ENCODE measurements at regions not wholly inside any gene's neighbourhood (a gene's known extent, or its start where the extent isn't known, plus 50 kb on each side); places are given as distances from the start of the nearest gene placed in this dataset.
"Not testable (repeated sequence)": the region's sequence is repeated elsewhere in the genome, so short reads cannot be mapped to it uniquely, and the experiment has no call there.

GRCh38 chr12:116361414-116362223 lies 84.1 kb upstream of the MED13L start:
- no peak for DNase-seq

DNA sequence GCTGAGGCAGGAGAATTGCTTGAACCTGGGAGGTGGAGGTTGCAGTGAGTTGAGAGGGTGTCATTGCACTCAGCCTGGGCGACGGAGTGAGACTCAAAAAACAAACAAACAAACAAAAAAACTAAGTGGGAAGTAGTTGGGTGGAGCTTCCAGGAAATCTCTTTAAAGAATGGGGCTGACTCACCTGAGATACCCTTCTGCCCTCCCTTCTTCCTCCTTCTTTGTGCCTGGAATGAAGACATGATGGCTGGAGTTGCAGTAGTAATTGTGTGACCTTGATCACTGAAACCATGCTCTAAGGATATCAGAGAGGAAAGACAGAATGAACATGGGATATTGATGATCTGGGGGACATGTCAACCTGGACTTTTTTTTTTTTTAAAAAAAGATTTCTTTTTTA lies 87.6 kb upstream of the MED13L start:
- DNase-seq: no peak

DNA sequence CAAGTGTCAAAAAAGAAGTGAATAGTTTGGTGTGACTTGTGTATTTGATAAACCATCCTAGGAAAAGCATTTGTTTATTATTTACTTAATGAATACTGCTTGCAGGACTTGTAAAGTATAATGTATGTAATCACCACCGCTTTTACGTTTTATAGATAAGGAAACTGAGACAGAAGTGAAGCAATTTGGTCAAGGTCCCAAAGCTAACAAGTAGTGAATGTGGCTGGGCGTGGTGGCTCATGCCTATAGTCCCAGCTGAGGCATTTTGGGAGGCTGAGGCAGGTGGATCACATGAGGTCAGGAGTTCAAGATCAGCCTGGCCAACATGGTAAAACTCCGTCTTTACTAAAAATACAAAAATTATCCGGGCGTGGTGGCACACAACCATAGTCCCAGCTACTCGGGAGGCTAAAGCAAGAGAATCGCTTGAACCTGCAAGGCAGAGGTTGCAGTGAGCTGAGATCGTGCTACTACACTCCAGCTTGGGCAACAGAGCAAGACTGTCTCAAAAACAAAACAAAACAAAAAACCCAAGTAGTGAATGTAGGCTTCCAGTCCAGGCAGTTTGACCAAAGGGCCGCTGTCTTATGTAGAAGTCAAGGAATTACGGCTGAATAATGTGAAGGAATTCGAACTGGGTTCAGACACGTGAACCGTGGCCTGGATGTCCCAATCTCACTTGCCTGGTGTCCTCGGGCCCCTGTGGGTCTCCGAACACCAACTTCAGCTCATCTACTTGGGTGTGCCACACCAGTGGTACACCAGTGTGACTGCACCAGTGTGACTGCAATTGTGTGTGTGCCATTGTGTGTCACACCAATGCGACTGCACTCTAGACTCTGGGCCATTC lies 88.3 kb upstream of the MED13L start:
- DNase-seq: no peak

- DNase-seq: no peak
Observed at GRCh38 chr12:116366456-116366776, 88.9 kb upstream of the MED13L start.

- no peak for DNase-seq
Observed at GRCh38 chr12:116366824-116367223, 89.3 kb upstream of the MED13L start.

DNA sequence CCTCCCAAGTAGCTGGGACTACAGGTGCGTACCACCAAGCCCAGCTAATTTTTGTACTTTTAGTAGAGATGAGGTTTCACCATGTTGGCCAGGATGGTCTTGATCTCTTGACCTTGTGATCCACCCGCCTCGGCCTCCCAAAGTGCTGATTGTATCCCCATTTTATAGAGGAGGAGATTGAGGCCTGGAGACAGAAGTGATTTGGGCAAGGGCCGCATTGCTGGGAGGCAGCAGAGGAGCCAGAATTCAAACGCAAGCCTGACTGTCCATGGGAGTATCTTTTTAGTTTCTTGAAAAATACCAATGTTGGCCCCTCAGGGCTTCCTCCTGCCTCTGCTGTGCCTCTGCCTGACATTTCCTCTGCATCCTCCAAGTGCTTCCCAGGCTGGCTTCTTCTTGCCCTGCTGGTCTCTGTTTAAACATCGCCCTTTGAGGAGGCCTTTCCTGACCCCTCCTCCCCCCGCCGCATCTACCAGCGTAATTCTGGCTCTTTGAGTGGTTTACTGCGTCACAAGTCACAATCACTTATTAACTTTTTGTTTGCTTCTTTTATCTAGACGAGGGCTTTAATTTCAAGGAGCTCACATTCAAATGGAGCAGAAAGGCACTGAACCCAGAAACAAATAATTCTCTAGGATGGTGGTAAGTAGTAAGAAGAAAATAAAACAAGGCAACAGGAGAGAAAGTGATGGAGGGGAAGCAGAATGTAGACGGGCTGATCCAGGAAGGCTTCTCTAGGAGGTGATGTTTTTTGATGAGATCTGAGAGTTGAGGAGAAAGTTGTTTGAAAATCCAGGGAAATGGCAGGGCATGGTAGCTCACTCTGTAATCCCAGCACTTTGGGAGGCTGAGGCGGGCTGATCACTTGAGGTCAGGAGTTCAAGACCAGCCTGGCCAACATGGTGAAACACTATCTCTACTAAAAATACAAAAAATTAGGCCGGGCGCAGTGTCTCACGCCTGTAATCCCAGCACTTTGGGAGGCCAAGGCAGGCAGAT lies 91.0 kb upstream of the MED13L start:
- no peak for DNase-seq

GRCh38 chr12:116370004-116370404 lies 92.5 kb upstream of the MED13L start:
- DNase-seq: no peak

DNA sequence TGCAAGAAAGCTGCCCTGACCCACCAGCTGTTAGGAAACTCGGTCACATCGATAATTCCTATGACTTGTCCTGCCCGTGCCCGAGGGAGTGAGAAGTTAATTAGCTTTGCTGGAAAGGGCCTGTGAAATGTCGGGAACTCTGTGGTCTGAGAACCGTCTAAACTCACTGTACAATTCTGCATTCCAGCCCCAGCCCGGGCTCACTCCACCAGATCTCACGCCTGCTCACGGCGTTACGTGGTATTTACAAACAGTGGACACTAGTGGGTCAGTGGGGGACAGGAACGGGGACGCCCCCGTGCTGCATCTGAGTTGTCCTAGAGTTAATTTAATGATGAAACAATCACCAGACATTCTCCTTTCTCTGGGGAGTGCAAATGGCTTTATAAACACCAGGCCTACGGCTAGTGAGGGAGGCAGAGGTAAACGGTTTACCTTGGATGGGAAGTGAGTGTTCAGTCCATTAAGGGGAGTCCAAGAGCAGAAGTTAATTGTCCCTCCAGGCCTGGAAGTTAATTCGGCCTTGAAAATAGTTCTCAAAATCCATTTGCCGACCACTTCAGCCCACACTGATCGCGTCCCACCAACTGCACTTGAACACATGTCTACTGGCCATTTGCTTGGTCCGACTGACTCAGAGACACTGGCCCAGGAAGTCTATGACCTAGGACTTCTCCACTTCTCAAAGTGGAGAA lies 93.5 kb upstream of the MED13L start:
- no peak for DNase-seq

DNA sequence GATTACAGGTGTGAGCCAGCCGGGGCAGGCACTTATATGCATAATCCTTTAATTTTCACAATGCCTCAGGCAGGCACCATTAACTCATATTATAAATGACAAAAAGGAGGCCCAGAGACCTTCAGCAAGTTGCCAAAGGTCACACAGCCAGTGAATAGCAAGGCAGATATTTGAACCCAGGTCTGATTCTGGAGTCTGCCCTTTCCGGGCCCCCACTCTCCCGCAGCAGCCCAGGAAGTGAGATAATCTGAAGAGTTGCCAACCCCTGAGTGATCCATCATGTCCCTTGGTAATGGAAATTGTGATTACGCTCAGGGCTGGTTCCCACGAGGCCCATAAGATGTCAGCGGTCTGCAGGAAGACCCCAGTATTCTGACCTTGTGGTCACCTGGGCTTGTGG lies 95.3 kb upstream of the MED13L start:
- no peak for DNase-seq

- DNase-seq: no peak
Observed at GRCh38 chr12:116373572-116374206, 96.2 kb upstream of the MED13L start.

- no peak for DNase-seq
Observed at GRCh38 chr12:116374207-116374606, 96.7 kb upstream of the MED13L start.

DNA sequence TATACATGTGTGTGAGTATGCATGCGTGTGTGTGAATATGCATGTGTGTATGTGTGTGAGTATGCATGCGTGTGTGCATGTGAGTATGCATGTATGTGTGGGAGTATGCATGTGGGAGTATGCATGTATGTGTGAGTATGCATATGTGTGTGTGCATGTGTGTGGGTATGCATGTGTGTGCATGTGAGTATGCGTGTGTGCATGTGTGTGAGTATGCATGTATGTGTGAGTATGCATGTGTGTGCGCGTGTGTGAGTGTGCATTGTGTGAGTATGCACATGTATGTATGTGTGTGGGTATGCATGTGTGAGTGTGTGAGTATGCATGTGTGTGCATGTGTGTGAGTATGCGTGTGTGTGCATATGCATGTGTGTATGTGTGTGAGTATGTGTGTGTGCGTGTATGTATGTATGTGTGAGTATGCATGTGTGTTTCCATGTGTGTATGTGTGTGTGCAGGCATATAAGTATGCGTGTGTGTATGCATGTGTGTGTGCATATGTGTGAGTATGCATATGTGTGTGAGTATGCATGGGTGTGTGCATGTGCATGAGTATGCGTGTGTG lies 97.9 kb upstream of the MED13L start:
- DNase-seq: no peak

GRCh38 chr12:116376354-116377193 lies 99.1 kb upstream of the MED13L start:
- peak in 1 of 5 experiments; percentile 19 for DNase-seq

DNA sequence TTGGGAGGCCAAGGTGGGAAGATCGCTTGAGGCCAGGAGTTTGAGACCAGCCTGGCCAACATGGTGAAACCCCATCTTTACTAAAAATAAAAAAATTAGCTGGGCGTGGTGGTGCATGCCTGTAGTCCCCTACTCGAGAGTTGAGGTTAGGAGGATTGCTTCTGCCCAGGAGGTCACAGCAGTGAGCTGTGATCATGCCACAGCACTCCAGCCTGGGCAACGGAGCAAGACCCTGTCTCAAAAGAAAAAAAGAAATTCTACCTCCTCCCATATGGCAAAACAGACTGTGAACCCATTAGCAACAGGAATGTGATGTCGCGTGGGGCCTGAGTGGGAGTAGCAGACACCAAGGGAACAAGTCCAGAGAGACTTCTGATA lies 99.7 kb upstream of the MED13L start:
- not testable (repeated sequence) for DNase-seq

DNA sequence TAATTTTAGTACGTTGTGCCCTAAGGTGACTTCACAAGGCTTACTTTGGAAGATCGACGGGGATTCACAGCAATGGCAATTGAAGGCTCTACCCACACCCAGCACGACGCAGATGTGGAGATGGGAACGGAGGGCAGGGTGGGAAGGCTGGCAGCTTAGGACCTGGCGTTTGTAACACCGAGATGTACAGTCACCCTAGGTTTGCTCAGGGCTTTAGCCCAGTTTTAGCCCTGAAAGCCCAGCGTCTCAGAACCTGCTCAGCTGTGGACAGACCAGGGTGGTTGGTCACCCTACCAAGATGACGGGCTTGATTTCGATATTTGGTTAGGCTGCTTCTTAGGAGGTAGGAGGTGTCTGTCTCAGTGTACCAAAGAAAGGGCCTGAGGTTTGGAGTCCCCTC lies 100.5 kb upstream of the MED13L start:
- DNase-seq: no peak

- no peak for DNase-seq
Observed at GRCh38 chr12:116380108-116380507, 102.6 kb upstream of the MED13L start.

DNA sequence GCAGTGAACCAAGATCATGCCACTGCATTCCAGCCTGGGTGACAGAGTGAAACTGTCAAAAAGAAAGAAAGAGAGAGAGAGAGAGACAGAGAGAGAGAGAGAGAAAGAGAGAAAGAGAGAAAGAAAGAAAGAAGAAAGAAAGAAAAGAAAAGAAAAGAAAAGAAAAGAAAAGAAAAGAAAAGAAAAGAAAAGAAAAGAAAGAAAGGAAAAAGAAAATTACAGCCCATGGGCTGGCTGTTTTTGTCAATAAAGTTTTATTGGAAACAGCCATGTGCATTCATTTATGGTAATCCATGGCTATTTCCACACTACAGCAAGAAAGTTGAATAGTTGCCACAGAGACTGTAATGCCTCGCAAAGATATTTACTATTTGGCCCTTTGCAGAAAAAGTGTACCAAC lies 103.2 kb upstream of the MED13L start:
- not testable (repeated sequence) for DNase-seq

DNA sequence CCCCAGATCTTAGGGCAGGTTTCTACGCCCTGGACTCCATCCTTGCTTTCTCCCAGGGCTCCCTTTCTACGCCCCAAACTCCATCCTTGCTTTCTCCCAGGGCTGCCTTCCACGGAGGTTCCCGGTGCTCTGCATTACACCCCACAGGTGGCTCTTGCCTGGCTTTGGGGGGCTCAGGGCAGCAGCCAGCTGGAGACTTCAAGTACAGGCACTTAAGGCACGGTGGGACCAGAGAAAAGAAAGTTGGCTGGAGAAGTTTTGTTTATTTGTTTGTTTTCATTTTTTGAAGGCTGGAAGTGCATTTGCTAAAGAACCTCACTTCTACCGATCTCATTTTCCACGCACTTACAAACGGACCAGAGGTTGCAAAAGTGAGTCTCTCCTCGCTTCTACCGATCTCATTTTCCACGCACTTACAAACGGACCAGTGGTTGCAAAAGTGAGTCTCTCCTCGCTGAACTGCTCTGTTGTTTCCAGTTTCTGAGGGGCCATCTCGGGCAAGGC lies 103.8 kb upstream of the MED13L start:
- no peak for DNase-seq

DNA sequence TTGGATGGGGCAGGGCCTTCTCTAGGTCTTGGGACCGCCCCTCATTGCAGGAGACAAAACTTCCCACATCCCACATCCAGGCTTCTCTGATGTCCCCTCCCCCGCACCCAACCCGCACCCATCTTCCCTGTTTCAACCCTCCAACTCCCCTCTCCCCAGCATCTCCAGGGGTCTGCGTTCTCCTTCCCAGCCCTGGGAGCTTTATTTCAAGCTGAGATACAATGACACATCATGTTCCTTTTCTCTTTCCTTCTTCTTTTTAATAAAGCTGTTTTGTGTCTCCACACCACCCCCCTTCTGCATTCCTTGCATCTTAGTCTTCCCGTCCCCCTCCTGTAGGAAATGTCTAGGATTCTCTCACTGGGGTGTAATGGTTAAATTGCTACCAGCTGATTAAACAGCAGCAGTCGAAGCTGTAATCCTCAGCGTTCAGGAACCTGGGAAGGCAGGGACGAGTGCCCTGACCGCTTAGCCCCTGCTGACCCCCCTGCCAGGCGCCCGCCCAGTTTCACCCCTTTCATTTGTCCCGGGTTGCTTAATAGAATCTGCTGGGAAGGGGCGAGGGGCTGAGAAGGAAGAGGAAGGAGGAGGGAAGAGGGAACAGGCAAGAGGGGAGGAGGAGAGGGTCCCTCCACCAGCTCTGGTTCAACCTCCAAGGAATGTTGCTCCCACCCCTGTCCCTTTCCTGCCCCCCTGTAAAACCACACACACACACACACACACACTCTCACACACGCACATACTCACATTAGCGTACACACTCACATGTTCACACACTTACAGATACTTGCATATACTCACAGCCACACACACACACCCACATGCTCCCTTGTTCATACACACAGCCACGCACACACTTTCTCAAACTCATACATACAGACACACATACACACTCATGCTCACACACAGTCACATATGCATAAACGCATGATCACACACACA lies 104.5 kb upstream of the MED13L start:
- no peak for DNase-seq

Data from T-helper 2 cell (primary cell).